ENCODE measurements at regions not wholly inside any gene's neighbourhood (a gene's known extent, or its start where the extent isn't known, plus 50 kb on each side); places are given as distances from the start of the nearest gene placed in this dataset.

GRCh38 chr3:144821583-144821982 lies 850.0 kb downstream of the DIPK2A start:
- TF ChIP-seq EGR1 (IDR thresholded peaks at IDR 0.05) = no peak
- TF ChIP-seq NFIC (IDR thresholded peaks at IDR 0.05) = no peak
- TF ChIP-seq RAD21 (IDR thresholded peaks at IDR 0.05; ENCODE audit: low read depth) = no peak
- TF ChIP-seq REST (IDR thresholded peaks at IDR 0.05; ENCODE audit: low read depth) = no peak
- TF ChIP-seq FOXM1 (IDR thresholded peaks at IDR 0.05; ENCODE audit: borderline replicate concordance, low read depth) = no peak
- no peak for TF ChIP-seq TAF1 (IDR thresholded peaks at IDR 0.05; ENCODE audit: low read depth)

GRCh38 chr3:144822671-144823070 lies 851.0 kb downstream of the DIPK2A start:
- TF ChIP-seq TAF1 (IDR thresholded peaks at IDR 0.05; ENCODE audit: low read depth) (no peak), REST (IDR thresholded peaks at IDR 0.05; ENCODE audit: low read depth) (no peak), NFIC (IDR thresholded peaks at IDR 0.05) (no peak), TEAD4 (IDR thresholded peaks at IDR 0.05) (no peak), EGR1 (IDR thresholded peaks at IDR 0.05) (no peak), EP300 (IDR thresholded peaks at IDR 0.05; ENCODE audit: borderline replicate concordance) (no peak), ZBTB7A (IDR thresholded peaks at IDR 0.05; ENCODE audit: low read depth) (no peak), TCF12 (IDR thresholded peaks at IDR 0.05; ENCODE audit: low read depth) (no peak), USF1 (IDR thresholded peaks at IDR 0.05) (no peak), CEBPB (IDR thresholded peaks at IDR 0.05) (no peak), FOXM1 (IDR thresholded peaks at IDR 0.05; ENCODE audit: borderline replicate concordance, low read depth) (no peak), YY1 (IDR thresholded peaks at IDR 0.05; ENCODE audit: low read depth) (no peak), CREB1 (IDR thresholded peaks at IDR 0.05; ENCODE audit: low read depth) (no peak), MAX (IDR thresholded peaks at IDR 0.05) (no peak), RAD21 (IDR thresholded peaks at IDR 0.05; ENCODE audit: low read depth) (no peak)

- TF ChIP-seq YY1 (IDR thresholded peaks at IDR 0.05; ENCODE audit: low read depth) (no peak), CREB1 (IDR thresholded peaks at IDR 0.05; ENCODE audit: low read depth) (no peak), TAF1 (IDR thresholded peaks at IDR 0.05; ENCODE audit: low read depth) (no peak), EGR1 (IDR thresholded peaks at IDR 0.05) (no peak), NFIC (IDR thresholded peaks at IDR 0.05) (no peak), EP300 (IDR thresholded peaks at IDR 0.05; ENCODE audit: borderline replicate concordance) (no peak), CEBPB (IDR thresholded peaks at IDR 0.05) (no peak)
Measured at GRCh38 chr3:144831955-144832716, 860.5 kb downstream of the DIPK2A start.

GRCh38 chr3:144839991-144840390 lies 868.4 kb downstream of the DIPK2A start:
- TF ChIP-seq REST (IDR thresholded peaks at IDR 0.05; ENCODE audit: low read depth) (no peak), CEBPB (IDR thresholded peaks at IDR 0.05) (no peak), YY1 (IDR thresholded peaks at IDR 0.05; ENCODE audit: low read depth) (no peak), MAX (IDR thresholded peaks at IDR 0.05) (no peak), EGR1 (IDR thresholded peaks at IDR 0.05) (no peak), FOXM1 (IDR thresholded peaks at IDR 0.05; ENCODE audit: borderline replicate concordance, low read depth) (no peak), RAD21 (IDR thresholded peaks at IDR 0.05; ENCODE audit: low read depth) (no peak), EP300 (IDR thresholded peaks at IDR 0.05; ENCODE audit: borderline replicate concordance) (no peak), CREB1 (IDR thresholded peaks at IDR 0.05; ENCODE audit: low read depth) (no peak), USF1 (IDR thresholded peaks at IDR 0.05) (no peak), NFIC (IDR thresholded peaks at IDR 0.05) (no peak)
